HG03196 (cell line): ENCODE measurements at regions not wholly inside any gene's neighbourhood (a gene's known extent, or its start where the extent isn't known, plus 50 kb on each side); places are given as distances from the start of the nearest gene placed in this dataset.
"Not testable (repeated sequence)": the region's sequence is repeated elsewhere in the genome, so short reads cannot be mapped to it uniquely, and the experiment has no call there.

Experiments used
- ATAC-seq: cut with Tn5 transposase; IDR thresholded peaks from one replicate; pipeline ENCODE4 v1.9.1; 2021; ENCODE audit not compliant: unreplicated experiment

DNA sequence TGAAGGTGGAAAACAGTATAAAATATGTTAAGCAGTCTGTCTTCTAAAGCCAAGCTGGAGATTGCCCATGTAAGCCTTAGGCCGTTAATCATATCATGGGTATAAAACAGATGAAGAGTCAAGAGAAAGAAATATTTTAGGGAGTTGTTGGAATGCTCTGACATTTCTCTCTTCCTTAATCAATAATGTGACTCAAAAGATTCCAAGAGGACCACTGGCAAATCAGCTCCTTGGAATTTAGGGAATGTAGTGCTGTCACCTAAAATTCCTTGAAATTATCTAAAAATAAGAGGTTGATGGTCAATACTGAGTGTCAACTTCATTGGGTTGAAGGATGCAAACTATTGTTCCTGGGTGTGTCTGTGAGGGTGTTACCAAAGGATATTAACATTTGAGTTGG lies 525.9 kb downstream of the KCNA4 start:
- no peak for ATAC-seq

DNA sequence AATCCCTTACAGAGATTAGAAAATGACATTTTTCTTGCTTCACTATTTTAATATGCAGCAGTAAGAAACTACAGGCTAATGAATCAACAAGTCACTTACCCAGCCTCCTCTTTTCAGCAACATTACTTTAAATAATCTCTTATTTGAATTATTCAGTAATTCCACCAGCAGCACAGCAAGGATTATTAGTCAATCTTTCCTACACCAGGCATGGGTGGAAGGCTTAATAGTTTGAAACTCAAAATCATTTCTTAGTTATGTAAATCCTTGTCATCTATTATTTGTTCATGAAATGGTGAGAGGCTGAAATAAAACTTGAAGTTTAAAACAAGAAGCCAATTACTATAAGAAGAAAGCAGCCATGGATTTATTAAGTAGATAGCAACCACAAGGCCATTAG lies 530.5 kb downstream of the KCNA4 start:
- no peak for ATAC-seq

DNA sequence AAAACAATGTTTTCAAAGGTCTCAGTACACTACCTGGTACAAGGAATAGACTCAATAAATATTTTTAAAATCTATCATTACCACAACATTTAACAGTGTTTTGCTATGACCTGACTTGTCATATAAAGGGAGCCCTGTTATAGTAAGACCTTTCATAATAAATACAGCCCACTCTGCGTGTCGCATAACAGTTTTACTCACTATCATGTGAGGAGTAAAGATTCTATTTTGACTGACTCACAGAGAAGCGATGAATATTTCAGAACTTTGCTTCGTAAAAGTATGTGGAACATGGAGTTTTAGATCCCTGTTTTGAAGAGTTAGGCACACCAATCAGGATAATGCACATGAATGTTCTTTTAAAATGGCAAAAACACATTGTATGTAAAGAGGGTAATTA lies 531.2 kb downstream of the KCNA4 start:
- no peak for ATAC-seq

DNA sequence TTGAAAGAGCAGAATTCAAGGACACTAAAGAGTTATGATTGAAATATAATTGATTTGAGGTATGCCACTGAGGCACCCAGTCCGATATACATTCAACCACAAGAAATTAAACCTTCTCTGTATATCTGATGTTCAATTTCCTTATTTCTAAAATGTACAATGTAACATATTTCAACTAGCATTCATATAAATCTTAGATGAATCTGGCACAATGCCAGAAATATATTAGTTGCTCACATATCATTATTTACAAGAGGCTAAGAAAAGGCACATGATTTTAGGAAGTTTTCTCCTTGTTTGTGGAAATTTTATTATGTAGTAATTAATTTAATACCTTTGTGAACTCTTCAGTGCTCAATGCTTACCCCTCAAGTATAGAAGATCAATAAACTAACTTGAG lies 532.3 kb downstream of the KCNA4 start:
- ATAC-seq, result no peak

DNA sequence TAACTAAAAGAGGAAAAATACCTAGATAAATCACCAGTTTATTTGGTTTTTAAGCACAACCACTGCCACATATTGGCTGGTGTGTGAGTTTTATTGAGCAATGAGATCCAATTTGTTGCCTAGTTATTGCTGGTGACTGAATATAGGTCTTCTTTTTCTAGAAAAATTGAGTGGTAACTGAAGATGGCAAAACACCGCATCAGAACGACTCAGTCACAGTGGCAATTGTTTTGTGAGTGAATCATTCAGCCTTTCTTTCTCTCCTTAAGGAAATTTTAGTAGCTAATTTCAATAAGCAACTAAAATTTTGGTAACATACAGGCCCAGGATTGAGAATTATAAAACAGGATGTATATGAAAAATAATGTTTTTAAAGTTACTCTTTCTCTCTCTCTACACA lies 533.0 kb downstream of the KCNA4 start:
- no peak for ATAC-seq

DNA sequence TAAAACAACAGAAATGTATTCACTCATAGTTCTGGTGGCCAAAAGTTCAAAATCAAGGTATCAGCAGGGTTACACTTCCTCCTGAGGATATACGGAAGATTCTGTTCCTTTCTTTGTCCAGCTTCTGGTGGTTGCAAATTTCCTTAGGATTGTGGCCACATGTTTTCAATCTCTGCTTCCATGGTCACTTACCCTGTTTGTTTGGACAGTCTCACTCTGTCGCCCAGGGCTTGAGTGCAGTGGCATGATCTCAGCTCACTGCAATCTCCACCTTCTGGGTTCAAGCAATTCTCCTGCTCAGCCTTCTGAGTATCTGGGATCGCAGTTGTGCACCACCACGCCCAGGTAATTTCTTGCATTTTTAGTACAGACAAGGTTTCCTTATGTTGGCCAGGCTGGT lies 534.3 kb downstream of the KCNA4 start:
- ATAC-seq, result no peak

DNA sequence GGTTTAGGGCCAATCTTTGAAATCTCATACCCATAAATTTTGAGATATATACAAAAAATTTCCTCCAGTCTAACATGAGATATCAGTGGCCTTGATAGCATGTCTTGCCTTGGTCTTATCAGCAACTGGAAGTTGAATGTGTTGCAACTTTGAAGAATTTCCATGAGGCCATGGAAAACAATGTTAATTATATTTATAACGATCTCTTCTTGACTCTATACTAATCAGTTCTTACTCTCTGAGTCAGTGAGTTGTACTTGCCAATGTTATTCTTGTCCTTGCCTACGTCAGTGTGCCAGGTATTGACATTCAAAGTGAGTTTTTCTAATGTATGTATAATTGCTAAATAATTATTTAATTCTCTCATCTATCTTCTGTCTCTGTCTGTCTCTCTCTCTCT lies 535.1 kb downstream of the KCNA4 start:
- ATAC-seq, result no peak

DNA sequence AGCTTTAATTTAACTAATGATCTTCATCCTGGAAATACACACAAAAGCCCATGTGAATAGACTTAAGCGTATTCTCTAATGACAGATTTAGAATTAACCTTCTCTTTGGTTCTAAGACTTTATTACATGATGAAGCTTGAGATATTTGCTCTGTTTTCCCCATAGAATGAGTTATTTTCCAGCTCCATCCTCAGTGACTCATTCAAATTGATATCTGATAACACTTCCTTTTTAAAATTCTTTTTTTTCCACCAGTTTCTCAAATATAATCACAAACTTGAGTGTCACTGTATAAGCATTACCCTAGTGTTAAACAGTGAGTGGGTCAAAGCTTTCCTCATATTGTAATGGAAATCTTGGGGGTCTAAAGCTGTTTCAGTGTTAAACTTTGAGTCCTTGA lies 535.8 kb downstream of the KCNA4 start:
- ATAC-seq, result no peak

DNA sequence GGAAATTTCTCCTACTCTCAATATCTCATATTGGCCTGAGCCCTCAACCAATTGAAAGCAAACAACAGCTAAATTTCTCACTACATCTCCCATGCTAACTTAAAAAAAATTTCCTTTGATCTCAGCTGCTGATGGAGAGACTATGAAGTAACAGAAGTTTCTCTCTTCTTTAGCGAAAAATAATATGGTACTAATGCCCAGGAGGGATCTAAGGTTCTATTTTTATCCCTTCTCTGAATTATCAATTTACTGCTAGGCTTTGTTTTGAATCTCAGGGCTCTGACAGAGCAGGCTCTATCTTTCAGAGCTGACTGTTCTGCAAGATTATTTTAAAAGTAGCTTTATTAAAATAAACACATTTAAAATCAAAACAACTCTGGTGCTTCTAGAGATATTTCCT lies 558.6 kb downstream of the KCNA4 start:
- ATAC-seq, result no peak

DNA sequence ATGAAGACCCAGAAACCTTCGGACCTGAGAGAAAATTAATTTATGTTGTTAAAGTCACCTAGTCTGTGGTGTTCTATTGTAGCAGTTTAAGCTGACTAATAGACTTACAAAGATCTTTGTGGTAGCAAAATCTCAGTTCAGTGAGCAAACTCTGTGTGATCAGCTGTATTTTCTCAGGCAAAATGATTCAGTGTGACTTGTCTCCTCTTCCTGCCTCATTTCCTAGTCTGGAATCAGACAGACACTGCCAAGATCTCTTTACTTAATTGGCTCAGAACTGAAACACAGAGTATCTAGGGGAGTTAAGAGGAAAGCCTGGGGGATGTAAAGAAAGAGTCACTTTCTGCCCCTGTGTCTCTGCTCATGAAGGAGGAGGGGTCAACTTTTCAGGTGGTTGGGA lies 564.7 kb downstream of the KCNA4 start:
- ATAC-seq, result no peak

DNA sequence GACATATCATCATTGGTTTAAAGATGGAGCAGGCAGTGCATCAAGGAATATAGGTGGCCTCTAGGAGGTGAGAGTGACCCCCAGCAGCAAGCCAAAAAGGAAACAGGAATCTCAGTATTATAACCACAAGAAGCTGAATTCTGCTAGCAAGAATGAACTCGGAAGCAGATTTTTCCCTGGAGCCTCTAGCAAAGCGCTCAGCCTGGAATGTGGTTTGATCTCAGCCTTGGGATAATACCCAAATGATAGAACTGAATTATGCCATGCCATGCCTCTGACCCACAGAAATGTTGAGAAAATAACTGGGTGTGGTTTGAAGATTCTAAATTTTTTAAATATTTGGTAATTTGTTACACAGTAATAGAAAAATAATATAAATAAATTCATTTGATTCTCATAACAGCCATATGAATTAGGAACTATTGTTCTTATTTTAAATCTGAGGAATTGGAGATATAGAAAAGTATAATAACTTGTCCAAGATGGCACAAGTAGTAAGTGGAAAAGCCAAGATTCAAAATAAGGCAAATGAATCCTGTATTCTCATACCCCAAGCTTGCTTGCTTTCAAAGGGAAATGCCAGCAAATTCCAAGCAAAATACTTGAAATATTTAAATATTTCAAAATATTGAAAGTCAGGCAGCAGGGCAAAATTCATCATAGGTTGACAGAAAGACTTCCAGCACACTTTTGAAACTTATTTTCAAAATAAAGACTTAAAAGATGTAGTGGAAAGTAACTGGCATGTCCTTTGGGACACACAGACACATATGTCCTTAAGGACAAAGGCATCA lies 567.4 kb downstream of the KCNA4 start:
- no peak for ATAC-seq

DNA sequence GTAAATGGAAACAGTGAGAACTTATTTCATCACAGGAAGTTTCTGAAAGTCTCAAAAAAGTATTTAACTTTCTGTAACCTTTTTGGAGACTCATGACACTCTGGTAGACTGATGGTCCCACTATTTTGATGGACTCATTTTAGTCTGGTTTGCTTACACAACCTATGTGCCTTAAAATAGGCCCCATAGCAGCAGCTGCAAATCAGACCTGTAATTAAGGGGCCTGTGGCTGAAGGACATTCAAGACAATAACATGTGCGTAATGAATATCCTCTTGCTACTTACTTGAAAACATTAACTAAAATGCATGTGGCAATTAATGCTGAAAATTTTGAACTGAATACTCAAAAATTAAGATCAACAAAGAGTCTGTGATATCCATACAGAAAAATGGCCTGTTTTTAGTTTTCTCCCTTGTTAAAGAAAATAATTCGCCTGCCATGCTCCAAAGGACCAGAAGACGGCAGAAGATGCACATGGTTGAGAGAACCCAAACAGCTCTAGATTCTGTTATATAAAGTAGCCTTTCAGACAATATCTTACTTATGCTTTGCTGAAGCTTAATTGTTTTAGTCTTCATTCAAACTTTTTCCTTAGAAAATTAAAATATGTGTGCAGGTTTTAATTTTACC lies 568.5 kb downstream of the KCNA4 start:
- no peak for ATAC-seq

DNA sequence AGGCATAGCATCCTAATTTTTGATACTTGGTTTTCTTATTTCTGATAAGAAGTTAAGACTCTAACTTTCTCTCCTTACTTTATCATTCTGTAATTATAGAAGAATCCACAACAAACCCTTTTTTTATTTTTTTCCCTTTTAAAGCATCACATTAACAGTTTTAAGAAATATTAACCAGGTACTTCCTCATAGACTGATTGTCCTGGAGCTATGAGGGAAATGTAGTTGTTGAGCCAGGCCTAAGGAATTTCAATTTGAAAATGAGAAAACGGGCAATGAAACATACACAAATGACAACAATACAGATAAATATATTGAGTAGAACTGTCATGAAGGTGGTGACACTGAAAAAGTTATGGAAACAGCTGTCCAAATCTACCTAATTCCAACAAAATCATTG lies 569.0 kb downstream of the KCNA4 start:
- no peak for ATAC-seq

DNA sequence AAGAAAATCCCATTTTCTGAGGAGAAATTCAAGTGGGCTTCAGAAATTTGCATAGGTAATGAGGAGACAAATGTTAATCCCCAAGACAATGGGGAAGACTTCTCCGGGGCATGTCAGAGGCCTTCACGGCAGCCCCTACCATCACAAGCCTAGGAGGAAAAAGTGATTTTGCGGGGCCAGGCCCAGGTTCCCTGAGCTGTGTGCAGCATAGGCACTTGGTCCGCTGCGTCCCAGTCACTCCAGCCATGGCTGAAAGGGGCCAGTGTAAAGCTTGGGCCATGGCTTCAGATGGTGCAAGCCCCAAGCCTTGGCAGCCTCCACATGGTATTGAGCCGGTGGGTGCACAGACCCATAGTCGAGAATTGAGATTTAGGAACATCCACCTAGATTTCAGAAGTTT lies 570.7 kb downstream of the KCNA4 start:
- no peak for ATAC-seq

DNA sequence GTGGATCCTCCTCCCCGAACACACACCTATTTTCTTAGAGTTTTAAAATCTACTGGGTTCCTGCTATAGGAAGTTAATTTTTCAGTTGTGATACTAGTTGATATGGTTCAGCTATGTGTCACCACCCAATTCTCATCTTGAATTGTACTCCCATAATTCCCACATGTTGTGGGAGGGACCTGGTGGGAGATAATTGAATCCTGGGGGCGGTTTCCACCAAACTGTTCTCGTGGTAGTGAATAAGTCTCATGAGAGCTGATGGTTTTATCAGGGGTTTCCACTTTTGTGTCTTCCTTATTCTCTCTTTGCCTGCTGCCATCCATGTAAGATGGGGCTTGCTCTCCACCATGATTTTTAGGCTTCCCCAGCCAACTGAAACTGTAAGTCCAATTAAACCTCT lies 571.6 kb downstream of the KCNA4 start:
- ATAC-seq, result not testable (repeated sequence)

DNA sequence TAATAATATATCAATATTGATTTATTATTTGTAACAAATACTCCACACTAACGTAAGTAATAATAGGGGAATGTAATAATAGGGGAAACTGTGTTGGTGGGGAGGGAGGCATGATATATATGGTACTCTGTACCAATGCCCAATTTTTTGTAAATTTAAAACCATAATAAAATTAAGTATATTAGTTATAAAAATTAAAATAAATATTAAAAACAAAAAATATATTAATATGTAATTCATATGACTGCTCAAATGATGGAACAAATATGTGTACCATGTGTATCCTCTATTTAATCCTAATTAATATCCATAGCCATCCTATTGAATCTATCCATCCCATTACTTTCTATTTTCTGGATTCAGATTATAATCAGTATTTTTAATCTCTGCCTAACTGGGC lies 578.0 kb downstream of the KCNA4 start:
- no peak for ATAC-seq

DNA sequence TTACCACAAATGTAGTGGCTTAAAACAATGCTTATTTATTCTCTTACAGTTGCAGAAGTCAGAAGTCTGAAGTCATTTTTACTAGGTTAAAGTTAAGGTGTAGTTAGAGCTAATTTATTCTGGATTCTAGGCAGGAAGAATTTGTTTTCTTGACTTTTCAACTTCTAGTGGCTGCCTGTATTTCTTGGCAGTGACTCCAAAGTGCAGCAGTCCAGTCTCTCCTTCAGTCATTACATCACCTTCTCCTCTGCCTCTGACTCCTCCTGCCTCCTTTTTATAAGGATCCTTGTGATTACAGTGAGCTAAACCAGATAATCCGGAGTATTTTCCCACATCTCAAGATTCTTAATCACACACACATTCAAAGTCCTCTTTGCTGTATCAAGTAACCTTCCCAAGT lies 581.4 kb downstream of the KCNA4 start:
- no peak for ATAC-seq

DNA sequence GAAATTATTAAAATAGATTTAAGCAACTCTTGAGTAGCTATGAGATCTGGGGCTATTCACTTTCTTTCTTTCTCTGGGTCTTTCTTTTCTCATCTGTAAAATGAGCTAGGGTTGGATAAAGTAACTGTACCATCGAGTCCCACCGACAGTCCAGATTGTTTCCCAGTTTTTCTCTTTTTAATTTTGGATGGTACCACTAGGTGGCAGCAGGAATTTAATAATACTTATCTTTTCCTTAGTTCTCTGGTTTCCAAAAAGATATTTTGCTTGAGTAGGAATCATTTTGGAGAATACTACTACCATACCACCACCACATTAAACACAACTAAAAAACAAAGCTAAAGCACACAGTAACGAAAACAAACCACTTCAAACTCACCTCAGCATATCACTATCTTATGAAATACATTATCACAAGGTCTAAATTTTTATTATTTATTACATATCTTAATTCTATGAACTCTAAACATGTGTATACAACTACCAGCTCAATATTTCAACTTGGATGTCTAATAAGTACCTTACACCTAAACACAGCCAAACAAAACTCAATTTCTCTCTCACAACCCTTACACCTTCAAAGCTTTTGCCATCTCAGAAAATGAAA lies 584.0 kb downstream of the KCNA4 start:
- no peak for ATAC-seq

DNA sequence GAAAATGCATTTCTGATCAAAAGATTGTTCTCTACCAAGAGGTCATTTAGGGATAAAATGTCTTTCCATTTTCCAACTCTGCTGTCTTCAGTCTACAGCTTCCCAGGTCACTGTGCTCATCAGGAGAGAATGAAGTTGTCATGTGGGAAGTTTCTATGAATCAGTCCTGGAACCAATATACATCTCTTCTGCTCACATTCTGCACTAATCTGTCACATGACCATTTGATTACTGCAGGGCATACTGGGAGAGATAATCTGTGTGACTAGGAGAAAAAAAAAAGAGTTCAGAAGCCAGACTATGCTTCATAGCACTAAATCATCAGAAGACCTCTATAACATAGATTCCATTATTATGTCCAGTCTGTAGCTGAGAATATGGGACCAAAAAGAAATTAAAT lies 611.5 kb downstream of the KCNA4 start:
- ATAC-seq, result no peak

DNA sequence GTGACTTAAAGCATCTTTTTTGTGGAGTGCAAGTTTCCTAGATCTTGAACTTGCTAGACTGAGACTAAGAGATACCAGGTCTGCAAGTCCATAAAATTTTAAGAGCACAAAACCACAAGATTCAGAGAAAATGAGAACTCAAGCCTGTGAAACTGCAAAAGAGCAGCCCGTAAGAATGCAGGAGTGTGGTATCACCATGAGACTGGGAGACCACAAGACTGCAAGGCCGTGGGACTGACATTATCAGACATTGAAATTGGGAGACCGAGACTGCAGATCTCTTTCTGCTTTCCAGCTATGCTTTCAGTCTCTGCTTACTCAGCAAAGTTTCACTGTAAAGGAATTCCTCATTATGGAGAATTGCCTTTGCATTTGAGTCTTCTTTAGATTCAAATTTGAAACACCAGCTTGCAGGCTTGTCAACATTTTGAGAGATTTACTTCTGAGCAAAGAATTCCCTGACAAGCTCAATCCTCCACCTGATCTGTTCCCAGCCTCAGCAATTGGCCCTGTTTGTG lies 621.2 kb downstream of the KCNA4 start:
- no peak for ATAC-seq

DNA sequence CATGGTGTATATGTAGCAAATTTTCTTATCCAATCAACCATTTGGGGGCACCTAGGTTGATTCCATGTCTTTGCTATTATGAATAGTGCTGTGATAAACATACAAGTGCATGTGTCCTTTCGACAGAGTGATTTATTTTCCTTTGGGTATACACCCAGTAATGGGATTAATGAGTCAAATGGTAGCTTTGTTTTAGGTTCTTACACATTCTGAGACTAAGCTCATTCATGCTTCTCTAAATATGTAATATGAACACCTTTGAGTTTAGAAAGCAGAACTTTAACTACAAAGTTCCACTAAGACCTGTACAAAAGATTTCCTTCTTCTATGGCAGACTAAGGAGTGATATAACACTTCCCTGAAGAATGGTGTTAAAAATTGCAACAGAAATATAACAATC lies 627.0 kb downstream of the KCNA4 start:
- no peak for ATAC-seq

DNA sequence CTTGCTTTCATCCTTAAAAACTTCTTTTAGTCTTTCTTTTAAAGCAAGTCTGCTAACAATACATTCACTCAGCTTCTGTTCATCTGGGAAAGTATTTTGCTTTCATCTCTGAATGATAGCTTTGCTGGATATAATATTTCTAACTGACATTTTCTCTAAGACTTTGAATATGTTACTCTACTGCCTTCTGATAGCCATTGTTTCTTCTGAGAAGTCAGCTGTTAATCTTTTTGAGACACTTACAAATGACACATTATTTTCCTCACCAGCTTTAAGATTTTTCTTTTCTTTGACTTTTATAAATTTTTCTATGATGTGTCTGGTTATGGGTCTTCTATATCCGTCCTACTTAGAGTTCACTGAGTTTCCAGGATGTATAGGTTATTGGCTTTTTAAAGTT lies 643.1 kb downstream of the KCNA4 start:
- no peak for ATAC-seq
